ENCODE measurements at regions not wholly inside any gene's neighbourhood (a gene's known extent, or its start where the extent isn't known, plus 50 kb on each side); places are given as distances from the start of the nearest gene placed in this dataset.

- TF ChIP-seq RNF2 (IDR thresholded peaks at IDR 0.05; ENCODE audit: borderline replicate concordance, low read depth, low read length, missing control alignments, poor library complexity, severe bottlenecking) (no peak), SRF (IDR thresholded peaks at IDR 0.05; ENCODE audit: low read depth, low read length) (no peak)
These were observed 71.9 kb downstream of the MRPL46 start (continued) for GRCh38 chr15:88395241-88395640.
